Caki2 (cell line): ENCODE measurements at regions not wholly inside any gene's neighbourhood (a gene's known extent, or its start where the extent isn't known, plus 50 kb on each side); places are given as distances from the start of the nearest gene placed in this dataset.
"Not testable (repeated sequence)": the region's sequence is repeated elsewhere in the genome, so short reads cannot be mapped to it uniquely, and the experiment has no call there.

Source experiments
- DNase-seq: peaks from one replicate; pipeline ENCODE4 v3.0.0-alpha.2; 2015; ENCODE audit warnings: low read depth
- in situ Hi-C: cut with HindIII; loops from 2 replicates; pipeline ENCODE4 v1.10.0; 2016; ENCODE audit warnings: low sequenced_read_pairs, low pct_unique_long_range_greater_than_20kb, mixed read lengths

DNA sequence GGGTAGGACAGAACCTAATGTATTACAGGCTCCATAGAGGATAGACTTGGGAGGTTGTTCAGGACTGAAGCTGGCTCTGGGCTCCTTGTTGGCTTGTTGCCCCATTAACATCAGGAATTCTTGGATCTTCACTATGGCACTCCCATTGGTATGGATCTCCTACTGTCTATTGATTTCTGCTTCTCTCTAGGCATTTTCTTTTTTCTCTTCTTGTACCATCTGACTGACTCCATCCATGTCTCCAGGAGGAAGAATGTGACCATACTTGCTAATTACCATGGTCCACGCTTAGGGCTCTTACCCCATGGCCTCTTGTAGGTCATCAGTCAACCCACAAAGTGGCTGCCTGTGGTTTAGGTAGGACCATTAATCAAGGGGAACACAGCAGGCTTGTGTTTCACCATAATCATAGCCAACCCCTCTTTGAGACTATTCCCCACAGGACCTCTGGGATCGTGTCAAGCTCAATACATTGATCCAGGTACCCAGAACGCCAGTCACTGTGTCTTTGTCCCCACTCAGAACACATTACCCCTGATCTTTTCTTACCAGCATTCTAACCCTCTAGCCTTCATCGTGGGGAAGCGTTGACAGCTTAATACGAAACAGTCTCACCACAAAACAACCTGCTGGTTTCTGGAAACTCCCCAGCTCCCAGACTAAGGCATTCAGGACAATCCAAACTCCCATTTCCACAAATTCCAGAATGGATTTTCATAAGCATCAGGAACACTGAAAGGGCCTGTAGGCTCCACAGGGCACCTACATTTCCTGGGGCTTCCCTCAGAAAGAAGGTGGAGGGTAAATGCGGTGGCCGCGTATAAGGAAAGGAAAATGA lies 97.1 kb downstream of the ETS2 start:
- no peak for DNase-seq
- in situ Hi-C loops, result no loop called here

DNA sequence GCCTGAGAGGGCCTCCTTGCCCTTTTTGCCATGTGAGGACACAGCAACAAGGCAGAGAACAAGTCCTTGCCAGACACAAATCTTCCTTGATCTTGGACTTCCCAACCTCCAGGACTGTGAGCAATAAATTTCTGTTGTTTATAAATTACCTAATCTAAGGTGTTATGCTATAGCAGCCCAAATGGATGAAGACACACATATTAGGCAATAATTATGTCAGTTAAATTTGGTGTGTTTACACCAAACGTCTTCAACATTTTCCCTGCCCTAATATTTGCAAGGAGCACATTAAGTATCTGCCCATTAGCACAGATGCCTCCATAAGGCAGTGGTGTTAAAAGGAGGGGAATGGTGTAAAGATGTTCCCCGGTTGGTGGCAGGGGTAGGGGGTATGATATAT lies 94.8 kb downstream of the ETS2 start:
- in situ Hi-C loops, result no loop called here
- no peak for DNase-seq

DNA sequence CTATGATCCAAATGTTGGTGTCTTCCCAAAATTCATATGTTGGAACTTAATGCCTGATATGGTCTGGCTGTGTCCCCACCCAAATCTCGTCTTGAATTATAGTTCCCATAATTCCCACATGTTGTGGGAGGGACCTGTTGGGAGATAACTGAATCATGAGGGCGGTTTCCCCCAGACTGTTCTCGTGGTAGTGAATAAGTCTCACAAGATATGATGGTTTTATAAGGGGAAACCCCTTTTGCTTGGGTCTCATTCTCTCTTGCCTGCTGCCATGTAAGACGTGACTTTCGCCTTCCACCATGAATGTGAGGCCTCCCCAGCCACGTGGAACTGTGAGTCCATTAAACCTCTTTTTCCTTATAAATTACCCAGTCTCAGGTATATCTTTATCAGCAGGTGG lies 94.3 kb downstream of the ETS2 start:
- DNase-seq, in situ Hi-C loops: not testable (repeated sequence)

DNA sequence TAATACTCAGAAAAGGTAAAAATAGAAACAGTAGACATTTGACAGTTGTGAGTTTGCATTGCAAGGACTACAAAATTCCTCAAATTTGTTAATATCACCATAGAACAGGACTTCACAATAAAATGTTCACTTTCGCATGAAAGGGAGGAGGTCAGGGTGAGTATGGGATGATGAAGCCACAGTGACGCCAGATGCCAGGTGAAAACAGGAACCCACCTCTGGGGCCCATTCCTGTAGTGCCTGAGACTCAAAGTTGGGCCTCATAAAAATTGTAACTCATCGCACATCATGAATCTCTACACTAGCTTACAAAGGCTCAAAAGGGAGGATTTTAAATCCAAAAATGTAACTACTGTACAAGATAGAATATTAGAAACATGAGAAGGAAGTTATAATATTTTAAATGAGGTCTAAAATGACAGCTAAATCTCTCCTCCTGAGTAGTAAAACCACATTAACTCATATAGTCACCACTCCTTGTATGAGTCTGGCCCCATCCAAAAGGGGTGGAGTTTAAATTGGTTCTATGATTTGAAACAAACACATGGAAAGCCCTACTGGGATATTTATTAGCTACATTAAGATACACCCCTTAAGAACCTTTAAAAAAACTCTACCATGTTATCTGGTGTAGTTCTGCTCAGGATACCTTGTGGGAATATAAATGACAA lies 93.7 kb downstream of the ETS2 start:
- in situ Hi-C loops, result no loop called here
- DNase-seq, result no peak

DNA sequence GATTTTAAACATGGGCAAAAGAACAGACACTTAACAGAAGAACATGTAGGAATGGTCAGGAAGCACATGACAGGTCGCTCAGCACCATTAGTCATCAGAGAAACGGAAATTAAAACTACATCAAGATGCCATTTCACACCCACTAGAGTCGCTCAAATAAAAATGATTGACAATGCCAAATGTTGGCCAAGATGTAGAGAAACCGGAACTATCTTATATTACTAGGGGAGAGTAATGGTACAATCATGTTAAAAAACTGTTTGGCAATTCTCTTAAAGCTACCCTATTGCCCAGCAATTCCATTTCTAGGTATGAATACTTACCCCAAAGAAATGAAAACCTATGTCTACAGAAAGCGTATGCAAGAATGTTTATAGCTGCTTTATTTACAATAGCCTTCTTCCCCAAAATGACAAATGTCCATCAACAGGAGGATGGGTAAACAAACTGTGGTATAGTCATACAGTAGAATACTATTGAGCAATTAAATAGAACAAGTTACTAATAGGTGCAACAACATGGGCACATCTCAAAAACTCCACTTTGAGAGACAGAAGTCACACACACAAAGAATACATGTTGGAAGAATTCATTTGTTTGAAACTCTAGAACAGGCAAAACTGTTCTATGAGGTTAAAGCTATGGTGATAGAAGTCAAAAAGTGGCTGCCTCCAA lies 92.8 kb downstream of the ETS2 start:
- no peak for DNase-seq
- in situ Hi-C loops, result no loop called here

DNA sequence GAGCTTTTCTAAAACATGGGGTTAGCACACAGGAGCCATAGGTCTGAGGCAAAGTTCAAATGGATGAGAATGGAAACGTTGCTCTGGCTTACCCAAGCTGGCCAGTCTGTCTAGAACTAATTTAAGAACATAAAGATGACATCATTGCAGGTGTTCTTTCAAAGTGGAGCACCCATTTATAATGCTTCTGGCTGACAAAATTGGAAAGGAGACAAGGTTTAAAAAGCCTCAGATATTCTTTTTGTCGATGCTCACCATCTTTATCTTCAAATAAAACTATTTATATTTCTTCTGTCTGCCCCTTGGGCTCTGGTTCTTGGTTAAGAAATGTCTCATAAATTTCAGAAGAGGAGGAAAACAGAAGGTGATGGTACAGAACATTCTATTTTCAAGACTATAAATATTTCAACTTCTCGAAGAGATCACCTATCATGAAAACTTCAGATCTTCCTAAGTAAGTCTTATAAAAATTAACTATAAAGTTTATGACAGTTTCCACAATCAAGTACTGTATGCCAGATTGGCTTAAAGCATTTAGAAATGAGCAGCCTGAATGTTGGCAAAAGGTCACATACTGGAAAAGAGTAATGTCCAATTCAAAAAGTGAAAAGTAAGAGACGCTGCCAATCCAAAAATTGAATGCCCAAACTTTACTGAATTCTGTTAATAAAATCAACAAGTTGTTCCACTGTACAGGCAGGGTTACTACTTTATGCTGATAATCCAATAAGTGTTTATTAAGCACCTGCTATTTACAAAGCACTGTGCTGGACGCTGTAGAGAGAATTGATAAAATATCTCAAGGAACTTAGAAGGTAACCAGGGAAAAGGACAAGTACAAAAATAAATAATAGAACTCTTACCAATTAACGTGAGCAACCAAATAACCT lies 92.0 kb downstream of the ETS2 start:
- in situ Hi-C loops, result no loop called here
- no peak for DNase-seq

DNA sequence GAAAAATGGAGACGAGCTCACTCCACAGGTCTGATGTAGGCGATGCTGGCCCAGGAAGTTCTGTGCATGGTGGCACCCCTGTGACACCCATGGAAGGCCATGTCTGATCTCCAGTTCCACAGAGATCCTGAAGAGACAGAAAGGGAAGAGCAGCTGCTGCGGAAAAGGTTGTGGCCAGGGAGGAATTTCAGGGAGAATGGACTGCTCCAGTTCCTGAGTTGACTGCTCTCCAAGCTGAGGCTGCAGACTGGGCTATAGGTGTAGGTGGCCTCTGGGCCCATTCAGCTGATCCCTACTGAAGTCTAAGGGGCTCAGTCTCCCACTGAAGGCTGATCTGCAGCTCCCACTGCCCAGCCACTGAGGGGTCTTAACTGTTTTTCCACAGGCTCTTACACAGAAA lies 89.2 kb downstream of the ETS2 start:
- in situ Hi-C loops, result no loop called here
- no peak for DNase-seq

DNA sequence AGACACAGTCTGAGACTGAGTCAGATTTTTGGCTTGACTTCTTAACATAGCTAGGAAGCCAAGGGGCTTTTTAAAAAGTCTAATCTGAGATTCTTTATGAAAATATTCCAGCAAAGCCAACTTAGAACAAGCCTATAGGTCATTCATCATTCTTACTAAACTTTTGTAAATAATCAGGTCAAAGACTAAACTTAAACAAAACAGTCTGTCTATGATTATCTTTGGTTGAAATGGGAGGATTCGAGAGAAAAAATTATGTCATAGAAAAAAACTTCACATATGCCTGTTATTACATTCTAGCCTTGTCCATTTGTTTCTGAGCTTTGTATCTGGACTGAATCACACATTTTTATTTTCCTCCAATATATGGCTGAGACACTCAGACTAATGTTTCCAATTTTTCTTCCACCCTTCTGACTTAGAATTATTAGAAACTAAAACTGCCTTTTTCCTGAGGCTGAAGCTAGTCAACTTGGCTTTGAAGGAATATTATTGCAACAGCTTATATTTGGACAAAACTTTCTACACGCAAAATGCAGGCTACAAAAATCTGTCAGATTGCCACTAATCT lies 83.3 kb downstream of the ETS2 start:
- no peak for DNase-seq
- in situ Hi-C loops, result no loop called here

DNA sequence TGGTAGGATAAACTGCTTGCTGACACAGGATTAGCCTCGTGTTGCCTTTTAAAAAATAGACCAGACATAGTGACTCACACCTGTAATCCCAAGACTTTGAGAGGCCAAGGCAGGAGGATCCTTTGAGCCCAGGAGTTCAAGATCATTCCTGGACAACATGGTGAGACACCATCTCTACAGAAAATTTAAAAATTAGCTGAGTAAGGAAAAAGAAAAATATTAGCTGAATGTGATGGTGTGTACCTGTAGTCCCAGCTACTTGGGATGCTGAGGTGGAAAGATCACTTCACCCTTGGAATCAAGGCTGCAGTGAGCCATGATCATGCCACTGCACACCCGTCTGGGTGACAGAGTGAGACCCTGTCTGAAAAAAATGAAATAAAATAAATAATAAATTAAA lies 82.0 kb downstream of the ETS2 start:
- no peak for DNase-seq
- in situ Hi-C loops, result no loop called here

DNA sequence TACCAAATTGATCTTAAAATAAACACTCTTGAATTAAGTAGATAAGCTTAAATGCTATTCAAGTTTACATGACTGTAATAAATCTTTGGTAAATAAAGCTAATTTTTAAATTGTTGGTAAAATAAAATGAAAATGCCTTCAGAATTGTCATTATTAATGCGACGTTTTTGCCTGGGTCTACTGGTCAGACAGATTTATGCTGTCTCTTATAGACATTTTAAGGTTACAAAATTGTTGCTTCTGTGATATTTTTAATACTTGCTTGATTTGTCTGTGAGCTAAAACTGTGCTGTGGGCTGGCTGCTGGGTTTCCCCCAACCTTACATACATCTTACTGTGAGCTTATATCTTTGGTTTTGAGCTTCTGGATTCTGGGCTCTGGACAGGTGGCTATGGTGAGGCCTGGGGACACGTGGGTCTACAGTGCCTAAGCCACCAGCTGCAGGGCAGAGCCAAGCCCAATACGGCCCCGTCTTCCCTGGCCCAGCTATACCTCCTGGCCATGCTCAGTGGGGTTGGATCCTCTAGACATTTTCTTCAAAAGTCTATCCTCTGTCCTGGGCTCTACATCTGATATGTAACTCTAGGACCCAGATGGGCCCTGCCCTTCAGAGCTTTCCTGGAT lies 81.4 kb downstream of the ETS2 start:
- in situ Hi-C loops, result no loop called here

DNA sequence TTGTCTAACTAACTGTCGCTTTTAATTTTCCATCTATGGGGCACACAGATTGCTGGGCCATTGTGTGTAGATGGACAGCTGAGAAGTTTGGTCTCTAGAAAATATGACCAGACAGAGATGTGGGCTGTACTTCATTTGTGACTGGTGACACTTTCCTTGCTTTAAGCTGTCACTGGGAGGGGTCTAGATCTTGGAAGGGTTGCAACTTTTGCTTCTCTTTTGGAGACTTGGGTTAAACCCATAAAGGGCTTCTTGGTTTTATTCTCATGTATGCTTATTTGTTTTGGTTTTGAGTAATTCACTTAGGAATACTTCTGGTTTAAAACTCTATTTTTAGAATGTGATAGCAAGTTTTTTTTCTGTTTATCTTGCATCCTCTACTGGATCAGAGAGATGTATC lies 80.2 kb downstream of the ETS2 start:
- DNase-seq, result no peak
- in situ Hi-C loops, result no loop called here

More for the DNA sequence above, 81.4 kb downstream of the ETS2 start:
- DNase-seq, result no peak

DNA sequence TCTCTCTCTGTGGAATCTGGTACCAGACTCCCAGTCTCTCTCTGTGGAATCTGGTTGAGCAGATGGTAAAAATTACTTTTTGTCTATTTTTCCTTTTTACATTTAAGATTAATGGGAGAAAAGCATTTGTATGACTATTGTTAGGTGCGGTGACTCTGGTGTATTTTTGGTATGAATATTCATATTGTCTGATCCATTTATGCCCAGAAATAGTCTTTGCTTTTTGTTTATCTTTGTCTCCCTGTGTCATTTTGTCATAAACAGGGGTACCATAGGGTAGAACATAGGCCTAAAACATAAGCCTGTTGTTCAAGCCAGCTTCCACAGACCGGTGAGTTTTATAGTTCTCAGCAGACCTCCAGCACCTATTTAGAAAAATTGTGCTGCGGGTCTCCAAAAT lies 78.7 kb downstream of the ETS2 start:
- in situ Hi-C loops, result no loop called here
- DNase-seq, result no peak

DNA sequence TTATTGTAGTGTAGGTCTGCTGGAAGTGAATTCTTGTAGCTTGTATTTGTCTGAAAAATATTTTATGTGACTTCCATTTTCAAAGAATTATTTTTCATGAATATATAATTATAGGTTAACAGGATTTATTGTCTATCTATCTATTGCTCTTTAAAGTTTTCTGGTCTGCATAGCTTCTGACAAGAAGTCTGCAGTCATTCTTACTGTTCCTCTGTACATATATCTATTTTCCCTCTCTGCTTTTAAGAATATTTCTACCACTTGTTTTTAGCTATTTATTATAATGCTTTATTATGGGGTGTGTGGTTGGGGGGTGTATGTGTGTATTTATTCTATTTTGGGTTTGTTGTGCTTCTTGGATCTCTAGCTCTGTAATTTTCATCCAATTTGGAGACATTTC lies 77.4 kb downstream of the ETS2 start:
- no peak for DNase-seq
- in situ Hi-C loops, result no loop called here

DNA sequence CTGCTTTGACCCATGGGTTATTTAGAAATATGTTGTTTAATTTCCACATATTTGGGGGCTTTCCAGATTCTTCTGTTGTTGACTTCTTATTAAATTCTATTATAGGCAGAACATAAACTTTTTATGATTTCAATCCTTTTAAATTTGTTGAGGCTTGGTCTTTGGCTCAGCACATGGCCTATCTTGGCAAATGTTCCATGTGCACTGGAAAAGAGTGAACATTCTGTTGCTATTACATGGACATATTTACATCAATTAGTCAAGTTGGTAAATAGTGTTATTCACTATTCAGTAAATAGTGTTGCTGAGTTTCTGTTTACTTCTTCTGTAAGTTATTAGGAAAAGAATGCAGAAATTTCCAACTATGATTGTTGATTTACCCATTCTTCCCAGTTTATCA lies 75.4 kb downstream of the ETS2 start:
- no peak for DNase-seq
- in situ Hi-C loops, result no loop called here

DNA sequence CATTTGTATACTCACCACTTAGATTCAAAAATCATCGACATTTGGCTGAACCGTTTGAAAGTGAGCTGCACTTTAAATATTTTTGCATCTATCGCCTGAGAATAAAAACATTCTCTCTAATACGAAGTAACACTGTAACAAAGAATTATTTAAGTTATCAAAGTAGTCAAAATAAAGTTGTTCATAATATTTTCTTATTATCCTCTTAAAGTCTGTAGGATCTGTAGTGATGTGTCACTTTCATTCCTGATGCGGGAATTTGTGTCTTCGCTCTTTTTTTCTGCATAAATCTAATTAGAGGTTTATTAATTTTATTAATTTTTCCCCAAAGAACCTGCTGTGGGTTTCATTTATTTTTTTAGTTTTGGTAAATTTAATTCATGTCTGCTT lies 74.8 kb downstream of the ETS2 start:
- DNase-seq, result no peak
- in situ Hi-C loops, result no loop called here

DNA sequence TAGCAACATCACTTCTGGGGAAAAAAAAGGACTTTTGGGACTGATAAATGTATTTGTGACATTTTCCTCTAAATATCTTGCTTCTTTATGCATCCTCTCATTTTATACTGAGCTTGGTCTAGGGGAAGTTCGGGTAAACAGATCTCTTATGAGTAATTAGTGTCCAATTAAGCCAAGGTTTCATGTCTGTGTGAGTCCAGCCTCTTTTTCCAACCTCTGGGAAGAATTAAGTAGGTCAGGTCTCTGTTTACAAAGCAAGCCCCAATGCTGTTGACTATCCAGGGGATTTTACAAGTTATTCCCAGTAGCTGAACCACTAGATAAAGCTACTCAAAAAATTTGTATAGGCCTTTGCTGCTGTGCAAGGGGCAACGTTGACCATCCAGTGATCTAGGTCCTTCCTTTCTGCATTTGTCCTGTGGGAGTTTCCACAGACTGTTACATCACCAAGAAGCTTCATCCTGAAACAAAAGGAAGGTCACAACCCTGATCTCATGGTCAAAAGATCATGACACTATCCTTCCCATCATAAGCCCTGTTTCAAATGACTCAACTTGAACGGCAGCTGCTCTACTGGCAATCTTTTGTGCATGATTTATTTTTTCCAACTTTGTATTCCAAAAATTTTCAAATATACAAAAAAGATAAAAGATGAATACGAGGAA lies 74.3 kb downstream of the ETS2 start:
- in situ Hi-C loops, result no loop called here
- DNase-seq, result no peak

DNA sequence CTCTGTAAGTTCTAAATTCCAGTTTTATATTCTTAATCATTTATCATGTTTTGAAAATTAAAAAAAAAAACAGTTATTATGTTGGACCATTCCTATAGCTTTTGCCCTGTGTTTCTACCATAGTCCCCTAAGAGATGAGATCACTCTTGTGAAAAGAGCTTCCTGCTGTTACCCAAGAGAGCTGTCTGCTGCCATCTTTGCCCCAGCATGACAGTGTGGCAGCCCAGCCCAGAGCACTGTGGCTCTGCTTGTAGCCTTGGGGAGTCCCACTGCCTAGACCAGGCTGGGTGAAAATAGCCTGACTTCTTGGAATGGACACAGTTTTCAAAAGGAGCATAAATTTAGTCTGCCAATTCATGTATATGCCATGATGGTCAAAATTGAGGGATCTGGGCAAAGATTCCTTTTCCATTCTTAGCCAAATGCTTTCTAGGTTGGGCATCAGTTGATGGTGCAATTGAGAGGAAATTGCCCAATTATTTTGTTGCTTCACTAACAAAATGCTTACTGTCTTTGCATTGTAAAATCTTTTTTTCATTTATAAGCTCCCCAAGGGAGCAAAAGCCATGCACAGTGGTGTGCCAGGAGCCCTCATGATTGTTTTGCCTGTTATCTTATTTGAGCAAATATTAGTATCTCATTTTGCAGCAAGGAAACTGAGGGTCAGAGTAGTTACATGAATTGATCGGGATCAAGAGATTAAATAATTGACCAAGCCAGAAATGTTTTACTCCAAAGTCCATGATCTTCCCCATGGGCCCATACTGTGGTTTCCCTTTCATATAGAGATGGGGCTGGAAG lies 72.8 kb downstream of the ETS2 start:
- in situ Hi-C loops, result no loop called here
- DNase-seq, result no peak
